ENCODE measurements at regions not wholly inside any gene's neighbourhood (a gene's known extent, or its start where the extent isn't known, plus 50 kb on each side); places are given as distances from the start of the nearest gene placed in this dataset.
A peak's percentile ranks its signal among the peaks of the same experiment; 100 is the strongest.

- Histone ChIP-seq H3K9me3 (no peaks in the 10 kb centered on the region), H3K27me3 (replicated peaks in 1 of 7) (no peaks in the 10 kb centered on the region), H3K27ac (peak overlapping the region in 4 of 8 donors; percentile 12 to 55 (median 45)), H3K4me1 (peaks cover 0 to 5% (median 0%) of the 10 kb centered on the region in 6 donors), H3K4me3 (peak overlapping the region in 2 of 8 donors; percentile 7 to 35), H3K36me3 (no peaks in the 10 kb centered on the region)
- TF ChIP-seq POLR2AphosphoS5 (IDR thresholded peaks at IDR 0.05) (no peak), POLR2A (IDR thresholded peaks at IDR 0.05) (no peak), CTCF (IDR thresholded peaks at IDR 0.05 in 8 of 11, conservative IDR thresholded peaks at IDR 0.05 in 3 of 11) (no peak)
- 40 to 60% (median 57%) methylated on average over 10 of the region's 10 CpGs for WGBS, 5 donors
- DNase-seq: no peak
- intact Hi-C loops (cut with DNase I; ENCODE audit: low total_unique reads): no loop called here
Observed at GRCh38 chr12:24378548-24379407, 429.3 kb upstream of the SOX5 start.

GRCh38 chr12:24374452-24374851 is 425.0 kb upstream of the SOX5 start:
- H3K36me3 ChIP-seq: no peaks in the 10 kb centered on the region
- no peak for TF ChIP-seq POLR2AphosphoS5 (IDR thresholded peaks at IDR 0.05)
- no peak for DNase-seq
- H3K4me3 ChIP-seq: no peak overlapping the region
- H3K27ac ChIP-seq: no peak overlapping the region
- H3K4me1 ChIP-seq: peaks cover 0 to 5% (median 0%) of the 10 kb centered on the region in 6 donors
- H3K27me3 ChIP-seq (replicated peaks in 1 of 7): no peaks in the 10 kb centered on the region
- no peaks in the 10 kb centered on the region for H3K9me3 ChIP-seq
- intact Hi-C loops (cut with DNase I; ENCODE audit: low total_unique reads): no loop called here

- no peaks in the 10 kb centered on the region for H3K27me3 ChIP-seq (replicated peaks in 1 of 7)
- no peaks in the 10 kb centered on the region for H3K4me1 ChIP-seq
- TF ChIP-seq POLR2A (IDR thresholded peaks at IDR 0.05) (no peak), POLR2AphosphoS5 (IDR thresholded peaks at IDR 0.05) (no peak), CTCF (IDR thresholded peaks at IDR 0.05 in 8 of 11, conservative IDR thresholded peaks at IDR 0.05 in 3 of 11) (no peak)
- H3K9me3 ChIP-seq: no peaks in the 10 kb centered on the region
- no peak for DNase-seq
- intact Hi-C loops (cut with DNase I; ENCODE audit: low total_unique reads): no loop called here
- no peak overlapping the region for H3K4me3 ChIP-seq
- WGBS, 5 donors: 91 to 97% (median 92%) methylated on average over 3 of the region's 3 CpGs
- no peak overlapping the region for H3K27ac ChIP-seq
- H3K36me3 ChIP-seq: no peaks in the 10 kb centered on the region
Observed at GRCh38 chr12:24373004-24373403, 423.5 kb upstream of the SOX5 start.

GRCh38 chr12:24366514-24366913 is 417.0 kb upstream of the SOX5 start:
- intact Hi-C loops (cut with DNase I; ENCODE audit: low total_unique reads): no loop called here
- no peaks in the 10 kb centered on the region for H3K4me1 ChIP-seq
- no peak for TF ChIP-seq CTCF (IDR thresholded peaks at IDR 0.05 in 8 of 11, conservative IDR thresholded peaks at IDR 0.05 in 3 of 11)
- no peak for TF ChIP-seq POLR2AphosphoS5 (IDR thresholded peaks at IDR 0.05)
- TF ChIP-seq POLR2A (IDR thresholded peaks at IDR 0.05): no peak
- DNase-seq: no peak
- H3K4me3 ChIP-seq: no peak overlapping the region
- H3K36me3 ChIP-seq: no peaks in the 10 kb centered on the region
- no peaks in the 10 kb centered on the region for H3K27me3 ChIP-seq (replicated peaks in 1 of 7)
- no peaks in the 10 kb centered on the region for H3K9me3 ChIP-seq
- no peak overlapping the region for H3K27ac ChIP-seq
- WGBS, 5 donors: 91 to 98% (median 95%) methylated on average over 1 of the region's 1 CpG

Measured in spleen (tissue), 11 donors.